ENCODE measurements at regions not wholly inside any gene's neighbourhood (a gene's known extent, or its start where the extent isn't known, plus 50 kb on each side); places are given as distances from the start of the nearest gene placed in this dataset.

DNA sequence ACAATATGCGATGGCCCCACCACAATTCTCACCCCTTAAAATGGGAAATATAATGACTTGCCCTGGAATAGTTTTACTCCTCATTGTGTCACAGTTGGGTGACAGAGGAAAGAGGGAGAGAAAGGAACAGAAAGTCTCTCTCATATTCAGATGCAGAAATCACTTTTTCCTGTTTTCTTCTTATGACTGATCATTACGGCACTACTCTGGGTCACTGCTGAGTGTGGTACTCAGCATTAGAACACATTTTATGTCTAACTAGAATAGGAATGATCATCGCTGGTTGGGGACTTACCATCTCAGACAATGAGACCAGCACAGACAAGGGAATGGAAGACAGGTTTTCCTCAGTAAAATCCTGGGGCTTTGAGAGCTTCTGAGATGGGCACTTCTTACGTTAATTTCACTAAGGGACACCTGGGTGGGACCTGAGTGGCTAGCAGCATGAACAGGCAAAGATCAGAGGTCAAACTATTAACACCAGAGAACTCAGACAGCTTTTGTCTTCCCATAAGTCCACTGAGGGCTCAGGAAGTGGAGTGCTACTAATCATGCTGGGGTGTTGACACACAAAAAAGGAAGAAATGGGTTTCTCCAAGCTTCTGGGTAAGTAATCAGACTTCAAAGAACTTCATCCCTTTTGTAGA lies 54.9 kb upstream of the ARHGAP18 start:
- DNase-seq = no peak
- FAIRE-seq = no peak
- H3K9me3 ChIP-seq (ENCODE audit: control insufficient read depth in 2 of 2, insufficient read depth in 1 of 2, low read depth in 1 of 2, low read length in 1 of 2) = no peaks in the 10 kb centered on the region
- peaks cover 0 to 15% (median 0%) of the 10 kb centered on the region in 3 donors for H3K27me3 ChIP-seq (ENCODE audit: control insufficient read depth in 3 of 3, insufficient read depth in 3 of 3, low read length in 3 of 3)
- H3K27ac ChIP-seq (ENCODE audit: low read depth in 1 of 3, low read length in 2 of 3) = no peak overlapping the region
- H3K36me3 ChIP-seq (ENCODE audit: control insufficient read depth in 3 of 3, insufficient read depth in 2 of 3, low read depth in 1 of 3, low read length in 3 of 3) = no peaks in the 10 kb centered on the region
- H3K4me1 ChIP-seq (ENCODE audit: control insufficient read depth in 3 of 3, insufficient read depth in 2 of 3, low read depth in 1 of 3, low read length in 2 of 3) = peaks cover 0 to 5% (median 0%) of the 10 kb centered on the region in 3 donors
- no peak overlapping the region for H3K4me3 ChIP-seq (ENCODE audit: low read depth in 1 of 3, low read length in 3 of 3)
- WGBS, 3 donors = 82 to 88% (median 88%) methylated on average over 4 of the region's 4 CpGs

DNA sequence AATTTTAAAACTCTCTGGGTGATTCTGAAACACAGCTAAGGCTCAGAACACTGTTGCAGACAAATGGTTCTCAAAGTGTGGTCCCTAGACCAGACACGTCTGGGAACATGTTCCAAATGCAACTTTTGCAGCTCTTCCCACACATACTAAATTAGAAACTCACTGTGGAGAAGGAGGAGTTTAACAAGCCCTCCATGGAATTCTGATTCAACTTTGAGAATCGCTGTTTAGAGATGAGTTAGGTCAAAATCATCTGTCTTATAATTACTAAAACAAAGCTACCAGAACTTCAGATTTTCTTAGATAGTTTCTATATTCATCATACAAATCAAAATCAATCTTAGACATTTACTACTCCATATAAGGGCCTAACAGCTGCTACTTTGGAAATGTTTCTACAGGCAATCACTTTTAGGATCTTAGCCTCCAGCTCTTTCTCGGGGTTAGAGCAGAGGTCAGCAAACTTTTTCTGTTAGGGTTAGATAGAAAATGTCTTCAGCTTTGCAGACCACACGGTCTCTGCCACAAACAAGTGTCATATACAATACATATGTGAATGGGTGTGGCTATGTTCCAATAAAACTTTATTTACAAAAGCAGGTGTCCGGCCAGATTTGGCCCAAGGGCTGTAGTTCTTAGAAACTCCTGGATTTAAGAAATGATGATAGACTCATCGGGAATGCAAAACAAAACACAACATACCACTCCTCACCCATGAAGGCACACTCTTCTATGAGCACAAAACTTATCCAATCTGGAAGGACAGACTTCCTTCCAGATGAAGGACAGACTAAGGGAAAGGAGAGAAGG lies 50.0 kb upstream of the ARHGAP18 start:
- no peaks in the 10 kb centered on the region for H3K4me1 ChIP-seq (ENCODE audit: control insufficient read depth in 3 of 3, insufficient read depth in 2 of 3, low read depth in 1 of 3, low read length in 2 of 3)
- FAIRE-seq (no peak), DNase-seq (no peak)
- WGBS, 3 donors = 74 to 89% (median 80%) methylated on average over 6 of the region's 6 CpGs
- H3K36me3 ChIP-seq (ENCODE audit: control insufficient read depth in 3 of 3, insufficient read depth in 2 of 3, low read depth in 1 of 3, low read length in 3 of 3) = no peaks in the 10 kb centered on the region
- no peaks in the 10 kb centered on the region for H3K27me3 ChIP-seq (ENCODE audit: control insufficient read depth in 3 of 3, insufficient read depth in 3 of 3, low read length in 3 of 3)
- H3K27ac ChIP-seq (ENCODE audit: low read depth in 1 of 3, low read length in 2 of 3) = no peak overlapping the region
- no peaks in the 10 kb centered on the region for H3K9me3 ChIP-seq (ENCODE audit: control insufficient read depth in 2 of 2, insufficient read depth in 1 of 2, low read depth in 1 of 2, low read length in 1 of 2)
- H3K4me3 ChIP-seq (ENCODE audit: low read depth in 1 of 3, low read length in 3 of 3) = no peak overlapping the region
